Heart right ventricle (tissue), 16 donors: ENCODE measurements at regions not wholly inside any gene's neighbourhood (a gene's known extent, or its start where the extent isn't known, plus 50 kb on each side); places are given as distances from the start of the nearest gene placed in this dataset.

Source experiments
- ATAC-seq, 8 donors: fragments of 200-7000 bp; cut with Tn5 transposase; one replicate each; pipeline ENCODE4 v1.9.1; 2020; ENCODE audit warnings: mild to moderate bottlenecking in 8 of 8, moderate library complexity in 8 of 8, moderate number of reproducible peaks in 1 of 8
- DNase-seq, 2 donors: peaks; one replicate each; pipeline ENCODE4 v3.0.0-alpha.2; 2020
- H3K27ac ChIP-seq, 10 donors: fragments of 200-600 bp; sonication (generic) in 2 of 10; one replicate each; pipeline versions ENCODE4 v1.5.0 to v1.8.0; 2020 to 2022; ENCODE audit warnings: mild to moderate bottlenecking in 3 of 10
- H3K27me3 ChIP-seq, 7 donors: fragments of 200-600 bp; one replicate each; pipeline ENCODE4 v1.8.0; 2021 to 2022; ENCODE audit warnings: mild to moderate bottlenecking in 2 of 7
- H3K36me3 ChIP-seq, 9 donors: fragments of 200-600 bp; sonication (generic) in 1 of 9; one replicate each; pipeline versions ENCODE4 v1.5.0 to v1.8.0; 2020 to 2022; ENCODE audit warnings: mild to moderate bottlenecking in 2 of 9
- H3K4me1 ChIP-seq, 9 donors: fragments of 200-600 bp; sonication (generic) in 1 of 9; one replicate each; pipeline versions ENCODE4 v1.5.0 to v1.8.0; 2020 to 2022; ENCODE audit warnings: mild to moderate bottlenecking in 4 of 9
- H3K4me3 ChIP-seq, 10 donors: fragments of 200-600 bp; sonication (generic) in 2 of 10; one replicate each; pipeline versions ENCODE4 v1.5.0 to v1.8.0; 2020 to 2022; ENCODE audit warnings: mild to moderate bottlenecking in 7 of 10, moderate library complexity in 2 of 10
- H3K9me3 ChIP-seq, 11 donors: fragments of 200-600 bp in 10 of 11; sonication (generic) in 2 of 11; one replicate each; pipeline versions ENCODE4 v1.5.0 to v1.8.0; 2013 to 2022; ENCODE audit warnings: mild to moderate bottlenecking in 2 of 11, control low read depth in 1 of 11, moderate library complexity in 1 of 11
- CTCF ChIP-seq, 9 donors: fragments of 200-600 bp; sonication (generic) in 2 of 9; IDR thresholded peaks; one replicate each; pipeline versions ENCODE4 v1.5.0 to v1.8.0; 2021 to 2022; ENCODE audit warnings: antibody characterized with exemption in 9 of 9, mild to moderate bottlenecking in 5 of 9, moderate library complexity in 1 of 9
- WGBS, 2 donors: extraction: QIAGEN DNeasy Blood & Tissue Kit; methylation state at CpG; one replicate each; pipeline ENCODE4 v1.1.7; 2013; ENCODE audit warnings: inconsistent platforms in 1 of 2; 5-methylcytosine and 5-hydroxymethylcytosine counted together
- intact Hi-C, 10 donors: fragments of 100-400 bp; cut with DNase I; formaldehyde crosslinking; loops; one replicate each; pipeline versions ENCODE4 v1.11.1 to v1.14.2; 2022
- donor health status: Arrhythmogenic right ventricular cardiomyopathy.
- donor health status: ischemic (EF 13 %, LVEDD 7.1; RV severe dilation, severe dysfunction).
- donor health status: healthy with polysubstance abuse.
- donor health status: DM: no; HTN: yes; CAD: no.
- donor health status: DM: no; HTN: no; CAD: no.
- donor health status: ischemic (EF 25% LVEDD 6.9; RV normal size, moderate dysfunction).
- donor health status: ischemic (EF 25% LVEDD 5.7; RV mildly dilated, moderate dysfunction).
- donor health status: healthy.
- donor health status: DM: yes; HTN: yes; CAD: no.
- donor health status: Ischemic cardiomyopathy.
- donor health status: ischemic (EF 35%, LVEDD 5.7; RV mildly dilated, moderate dysfunction).
- donor health status: nonischemic (EF 11% LVEDD 7.7; RV severe dilation, severe dysfunction).
- donor health status: DM: yes; HTN: yes; CAD: no.
- donor health status: PGD.
- donor health status: ischemic (EF 29% LVEDD 5.4; RV normal size, mild dysfunction).
- donor health status: nonischemic (EF 23%, LVEDD 6.1; RV moderate dilation, normal function).

DNA sequence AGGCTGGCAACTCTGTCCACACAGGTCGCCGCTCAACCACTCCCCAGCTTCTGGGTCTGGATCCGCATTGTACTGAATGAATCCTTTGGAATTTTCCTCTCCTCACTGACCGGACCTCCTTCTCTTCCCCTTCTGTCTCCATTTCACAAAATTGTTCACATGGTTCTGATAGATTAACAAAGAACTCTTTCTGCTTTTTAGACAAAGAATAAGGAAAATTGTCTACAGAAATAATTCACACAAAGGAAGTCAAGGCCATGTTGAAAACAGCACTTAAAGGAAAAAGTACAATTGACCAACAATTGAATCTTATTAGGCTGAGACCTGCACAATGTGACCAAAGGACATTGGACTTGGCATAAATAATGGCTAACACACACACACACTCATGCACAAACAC is 73.6 kb upstream of the GLI2 start:
- ATAC-seq (no peak), DNase-seq (no peak)
- 81 to 88% methylated on average over 4 of the region's 4 CpGs for WGBS, 2 donors
- H3K27ac ChIP-seq = no peak overlapping the region
- H3K4me3 ChIP-seq = no peak overlapping the region
- intact Hi-C loops = loop anchor here in 1 of 10 donors (10.0 kb wide), 1 partner anchor 107 kb away; no protein-coding TSS in a partner anchor
- no peaks in the 10 kb centered on the region for H3K36me3 ChIP-seq
- peaks cover 0 to 29% (median 16%) of the 10 kb centered on the region in 11 donors for H3K9me3 ChIP-seq
- peaks cover 0 to 23% (median 12%) of the 10 kb centered on the region in 9 donors for H3K4me1 ChIP-seq
- H3K27me3 ChIP-seq = peaks cover 0 to 15% (median 0%) of the 10 kb centered on the region in 7 donors
- TF ChIP-seq CTCF (IDR thresholded peaks at IDR 0.05) = no peak

DNA sequence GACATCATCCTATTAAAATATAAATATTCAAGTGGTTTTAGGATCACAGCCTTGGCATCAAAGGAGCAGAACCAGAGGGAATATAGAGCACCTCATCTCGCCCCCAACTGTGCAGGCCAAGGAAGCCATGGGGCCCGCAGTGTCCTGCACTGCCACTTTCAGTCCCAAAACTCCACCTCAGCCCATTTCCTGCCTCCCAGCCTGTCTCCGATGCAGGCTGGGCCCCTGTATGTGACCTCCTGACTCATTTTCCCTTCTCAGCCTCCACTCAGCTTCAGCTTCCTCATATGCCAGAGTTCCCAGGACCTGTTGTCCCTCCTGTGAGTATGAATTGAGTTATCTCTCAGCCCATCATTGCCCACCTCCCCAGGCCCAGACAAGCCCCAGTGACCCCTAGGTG is 72.9 kb upstream of the GLI2 start:
- Histone ChIP-seq H3K36me3 (no peaks in the 10 kb centered on the region), H3K9me3 (peaks cover 0 to 34% (median 16%) of the 10 kb centered on the region in 11 donors), H3K4me3 (no peak overlapping the region), H3K27ac (no peak overlapping the region), H3K4me1 (peaks cover 0 to 23% (median 12%) of the 10 kb centered on the region in 9 donors), H3K27me3 (peaks cover 0 to 15% (median 0%) of the 10 kb centered on the region in 7 donors)
- WGBS, 2 donors = 87 to 89% methylated on average over 3 of the region's 3 CpGs
- intact Hi-C loops = loop anchor here in 1 of 10 donors (10.0 kb wide), 1 partner anchor 108 kb away; no protein-coding TSS in a partner anchor
- DNase-seq (no peak), ATAC-seq (no peak)
- TF ChIP-seq CTCF (IDR thresholded peaks at IDR 0.05) = no peak

DNA sequence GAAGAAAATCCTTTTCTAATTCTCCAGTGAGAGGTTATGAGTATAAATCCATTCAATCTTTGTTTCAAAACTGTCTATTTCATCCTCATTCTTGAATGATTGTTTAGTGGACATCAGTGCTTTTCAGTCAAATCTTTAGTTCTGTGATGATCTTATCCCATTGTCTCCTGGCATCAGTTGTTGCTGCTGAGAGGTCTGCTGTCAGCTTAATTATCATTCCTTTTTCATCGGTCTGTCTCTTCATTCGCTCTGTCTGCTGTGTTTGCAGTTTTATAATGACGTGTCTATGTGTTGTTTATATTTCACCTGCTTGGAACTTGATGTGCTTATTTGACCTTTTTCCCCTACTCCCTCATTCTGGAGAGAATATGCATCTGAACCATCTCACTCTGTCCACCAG is 69.2 kb upstream of the GLI2 start:
- DNase-seq (no peak), ATAC-seq (no peak)
- 62 to 74% methylated on average over 3 of the region's 3 CpGs for WGBS, 2 donors
- Histone ChIP-seq H3K4me1 (peaks cover 0 to 14% (median 4%) of the 10 kb centered on the region in 9 donors), H3K27ac (no peak overlapping the region), H3K27me3 (peaks cover 0 to 44% (median 28%) of the 10 kb centered on the region in 7 donors), H3K4me3 (no peak overlapping the region), H3K36me3 (no peaks in the 10 kb centered on the region), H3K9me3 (peaks cover 0 to 31% (median 16%) of the 10 kb centered on the region in 11 donors)
- no peak for TF ChIP-seq CTCF (IDR thresholded peaks at IDR 0.05)
- intact Hi-C loops = loop anchor here in 2 of 10 donors (5.0 to 10.0 kb wide), 2 partner anchors 112 to 159 kb away; no protein-coding TSS in a partner anchor

- Histone ChIP-seq H3K9me3 (peaks cover 0 to 31% (median 16%) of the 10 kb centered on the region in 11 donors), H3K27me3 (peaks cover 0 to 42% (median 24%) of the 10 kb centered on the region in 7 donors), H3K4me1 (peaks cover 0 to 9% (median 0%) of the 10 kb centered on the region in 9 donors), H3K36me3 (no peaks in the 10 kb centered on the region), H3K27ac (no peak overlapping the region), H3K4me3 (no peak overlapping the region)
- TF ChIP-seq CTCF (IDR thresholded peaks at IDR 0.05) = no peak
- DNase-seq (no peak), ATAC-seq (no peak)
- 82 to 89% methylated on average over 2 of the region's 2 CpGs for WGBS, 2 donors
- intact Hi-C loops = loop anchor here in 2 of 10 donors (5.0 to 10.0 kb wide), 2 partner anchors 113 to 161 kb away; no protein-coding TSS in a partner anchor
Measured at GRCh38 chr2:120667981-120668380, 67.7 kb upstream of the GLI2 start.
